HG02759 (cell line): ENCODE measurements at regions not wholly inside any gene's neighbourhood (a gene's known extent, or its start where the extent isn't known, plus 50 kb on each side); places are given as distances from the start of the nearest gene placed in this dataset.

Experiments
- ATAC-seq: cut with Tn5 transposase; IDR thresholded peaks from one replicate; pipeline ENCODE4 v1.9.1; 2021; ENCODE audit warnings: mild to moderate bottlenecking, moderate library complexity; ENCODE audit not compliant: unreplicated experiment

GRCh38 chr1:113259988-113260387, 130.3 kb upstream of the MAGI3 start:
- no peak for ATAC-seq

- ATAC-seq, result no peak
Measured at GRCh38 chr1:113265196-113265595, 125.1 kb upstream of the MAGI3 start.

GRCh38 chr1:113266788-113267187, 123.5 kb upstream of the MAGI3 start:
- ATAC-seq, result no peak

- no peak for ATAC-seq
Measured at GRCh38 chr1:113269168-113269963, 120.9 kb upstream of the MAGI3 start.

GRCh38 chr1:113271039-113271438, 119.3 kb upstream of the MAGI3 start:
- ATAC-seq, result no peak

- no peak for ATAC-seq
Measured at GRCh38 chr1:113275083-113275482, 115.2 kb upstream of the MAGI3 start.

GRCh38 chr1:113275691-113276090, 114.6 kb upstream of the MAGI3 start:
- no peak for ATAC-seq

GRCh38 chr1:113276507-113276906, 113.8 kb upstream of the MAGI3 start:
- no peak for ATAC-seq

GRCh38 chr1:113278371-113278770, 111.9 kb upstream of the MAGI3 start:
- no peak for ATAC-seq

GRCh38 chr1:113278777-113279176, 111.5 kb upstream of the MAGI3 start:
- no peak for ATAC-seq

- ATAC-seq, result no peak
Measured at GRCh38 chr1:113279776-113280391, 110.4 kb upstream of the MAGI3 start.

- no peak for ATAC-seq
Measured at GRCh38 chr1:113280581-113280980, 109.7 kb upstream of the MAGI3 start.

- no peak for ATAC-seq
Measured at GRCh38 chr1:113281550-113281949, 108.8 kb upstream of the MAGI3 start.

- ATAC-seq, result no peak
Measured at GRCh38 chr1:113282008-113282892, 108.1 kb upstream of the MAGI3 start.

GRCh38 chr1:113282893-113283285, 107.4 kb upstream of the MAGI3 start:
- ATAC-seq, result no peak

- no peak for ATAC-seq
Measured at GRCh38 chr1:113283914-113284313, 106.4 kb upstream of the MAGI3 start.

GRCh38 chr1:113286156-113286555, 104.2 kb upstream of the MAGI3 start:
- no peak for ATAC-seq

- ATAC-seq, result no peak
Measured at GRCh38 chr1:113291777-113292602, 98.3 kb upstream of the MAGI3 start.

GRCh38 chr1:113292603-113293255, 97.6 kb upstream of the MAGI3 start:
- ATAC-seq, result no peak

- no peak for ATAC-seq
Measured at GRCh38 chr1:113293256-113293626, 97.1 kb upstream of the MAGI3 start.
